PC-9 (cell line): ENCODE measurements at regions not wholly inside any gene's neighbourhood (a gene's known extent, or its start where the extent isn't known, plus 50 kb on each side); places are given as distances from the start of the nearest gene placed in this dataset.

ENCODE experiments used
- BruUV-seq: library from RNA; stranded (reverse); fragments of 400-500 nt; replicated peaks from 2 replicates; lab custom pipeline; 2021; lab: Mats Ljungman, UMichigan
- CTCF ChIA-PET: fragments of 300-600 bp; sonication (Branson Sonifier 250); formaldehyde crosslinking; loops from one replicate; lab custom pipeline; 2022; ENCODE audit warnings: antibody characterized with exemption; lab: Charles Lee
- POLR2A ChIA-PET: fragments of 300-600 bp; sonication (Branson Sonifier 250); formaldehyde crosslinking; loops from one replicate; lab custom pipeline; 2022; ENCODE audit warnings: antibody characterized with exemption; ENCODE audit not compliant: unreplicated experiment; lab: Charles Lee
- DNase-seq, 2 experiments: peaks; one replicate each; pipeline versions ENCODE4 v3.0.0 to v3.0.0-alpha.2; 2015 to 2022; ENCODE audit warnings: mixed read lengths in 1 of 2
- H2AFZ ChIP-seq: fragments of 200-600 bp; sonication (generic); 2 replicates; pipeline ENCODE4 v1.8.1; 2017; ENCODE audit warnings: antibody characterized with exemption
- H3F3A ChIP-seq: fragments of 200-600 bp; sonication (generic); 2 replicates; pipeline ENCODE4 v1.8.1; 2017; ENCODE audit warnings: antibody characterized with exemption, mild to moderate bottlenecking, low read depth; ENCODE audit not compliant: insufficient read depth
- H3K27ac ChIP-seq: fragments of 200-600 bp; sonication (generic); 2 replicates; pipeline ENCODE4 v1.6.1; 2016; ENCODE audit warnings: mixed run types
- H3K27me3 ChIP-seq: fragments of 200-600 bp; sonication (generic); 2 replicates; pipeline ENCODE4 v1.6.1; 2016; ENCODE audit warnings: low read depth, mixed run types; ENCODE audit not compliant: insufficient read depth
- H3K36me3 ChIP-seq: fragments of 200-600 bp; sonication (generic); 2 replicates; pipeline ENCODE4 v1.6.1; 2016; ENCODE audit warnings: low read depth, mixed run types
- H3K4me1 ChIP-seq: fragments of 200-600 bp; sonication (generic); replicated peaks from 2 replicates; pipeline ENCODE4 v1.6.1; 2016; ENCODE audit warnings: mixed run types; ENCODE audit not compliant: insufficient read depth
- H3K4me2 ChIP-seq: fragments of 200-600 bp; sonication (generic); 2 replicates; pipeline ENCODE4 v1.6.1; 2017; ENCODE audit warnings: mixed run types
- H3K4me3 ChIP-seq: fragments of 200-600 bp; sonication (generic); 2 replicates; pipeline ENCODE4 v1.6.1; 2016; ENCODE audit warnings: mixed run types
- H3K79me2 ChIP-seq: fragments of 200-600 bp; sonication (generic); 2 replicates; pipeline ENCODE4 v1.6.1; 2017; ENCODE audit warnings: low read depth, mixed run types
- H3K9me2 ChIP-seq: fragments of 200-600 bp; sonication (generic); 2 replicates; pipeline ENCODE4 v1.8.1; 2017; ENCODE audit warnings: mild to moderate bottlenecking; ENCODE audit not compliant: insufficient read depth
- H3K9me3 ChIP-seq: fragments of 200-600 bp; sonication (generic); 2 replicates; pipeline ENCODE4 v1.8.1; 2016; ENCODE audit warnings: low read depth; ENCODE audit not compliant: insufficient read depth
- H4K20me1 ChIP-seq: fragments of 200-600 bp; sonication (generic); 2 replicates; pipeline ENCODE4 v1.8.1; 2017; ENCODE audit not compliant: insufficient read depth
- CTCF ChIP-seq: fragments of 200-600 bp; sonication (generic); conservative IDR thresholded peaks from 2 replicates; pipeline ENCODE4 v1.6.1; 2017; ENCODE audit warnings: mixed run types, antibody characterized with exemption, mild to moderate bottlenecking, moderate library complexity
- EZH2 ChIP-seq: fragments of 200-600 bp; sonication (generic); IDR thresholded peaks from 2 replicates; pipeline ENCODE4 v1.8.0; 2017; ENCODE audit warnings: antibody characterized with exemption, low read depth
- intact Hi-C: fragments of 100-400 bp; cut with micrococcal nuclease; formaldehyde crosslinking; loops from one replicate; pipeline ENCODE4 v1.10.0; 2022; ENCODE audit not compliant: unreplicated experiment

GRCh38 chr2:221276601-221277000 is 295.5 kb downstream of the EPHA4 start:
- no peaks in the 10 kb centered on the region for H3K9me2 ChIP-seq
- no peak for DNase-seq
- no peaks in the 10 kb centered on the region for H3F3A ChIP-seq
- ChIA-PET CTCF (no interaction called here), POLR2A (no interaction called here)
- no peaks in the 10 kb centered on the region for H3K79me2 ChIP-seq
- H3K27ac ChIP-seq: no peak overlapping the region
- no peaks in the 10 kb centered on the region for H3K9me3 ChIP-seq
- no TSS peak for BruUV-seq
- H3K27me3 ChIP-seq: no peaks in the 10 kb centered on the region
- no peaks in the 10 kb centered on the region for H4K20me1 ChIP-seq
- no peak overlapping the region for H2AFZ ChIP-seq
- intact Hi-C loops: no loop called here
- no peaks in the 10 kb centered on the region for H3K4me1 ChIP-seq
- no peaks in the 10 kb centered on the region for H3K36me3 ChIP-seq
- no peak overlapping the region for H3K4me2 ChIP-seq
- no peak overlapping the region for H3K4me3 ChIP-seq
- TF ChIP-seq CTCF (no peak), EZH2 (no peak)

DNA sequence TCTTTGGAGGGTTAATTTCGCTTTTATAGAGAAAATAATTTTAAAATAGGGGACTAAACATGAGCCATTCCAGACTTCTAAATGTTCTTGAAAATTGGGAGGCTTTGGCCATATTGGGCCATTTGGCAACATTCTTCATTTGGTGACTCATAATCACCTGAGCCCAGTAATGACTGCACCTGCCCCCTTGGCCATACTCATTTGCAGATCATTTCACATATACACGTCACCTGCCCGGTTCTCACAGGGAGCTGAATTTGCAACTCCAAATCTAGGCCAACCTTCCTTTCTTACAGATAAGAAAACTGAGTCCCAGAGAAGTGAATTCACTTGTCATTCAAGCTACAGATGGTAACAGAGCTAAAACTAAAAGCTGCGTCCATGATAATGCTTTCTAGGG is 289.7 kb downstream of the EPHA4 start:
- no TSS peak for BruUV-seq
- TF ChIP-seq CTCF: no peak
- no peak for TF ChIP-seq EZH2
- no peaks in the 10 kb centered on the region for H3K9me2 ChIP-seq
- H3K9me3 ChIP-seq: no peaks in the 10 kb centered on the region
- no peak overlapping the region for H3K4me3 ChIP-seq
- H4K20me1 ChIP-seq: no peaks in the 10 kb centered on the region
- no peaks in the 10 kb centered on the region for H3F3A ChIP-seq
- no peak overlapping the region for H2AFZ ChIP-seq
- ChIA-PET CTCF (no interaction called here), POLR2A (no interaction called here)
- H3K79me2 ChIP-seq: no peaks in the 10 kb centered on the region
- DNase-seq: no peak
- H3K36me3 ChIP-seq: no peaks in the 10 kb centered on the region
- no peak overlapping the region for H3K4me2 ChIP-seq
- no peaks in the 10 kb centered on the region for H3K27me3 ChIP-seq
- peaks cover 13% of the 10 kb centered on the region; the same call in 1 of the 2 replicates for H3K4me1 ChIP-seq
- no peak overlapping the region for H3K27ac ChIP-seq
- intact Hi-C loops: no loop called here

GRCh38 chr2:221283896-221284545 is 288.1 kb downstream of the EPHA4 start:
- H3F3A ChIP-seq: no peaks in the 10 kb centered on the region
- no peak overlapping the region for H3K4me2 ChIP-seq
- no peak for DNase-seq
- no TSS peak for BruUV-seq
- CTCF ChIA-PET: no interaction called here
- H3K4me3 ChIP-seq: no peak overlapping the region
- no peak overlapping the region for H3K27ac ChIP-seq
- no peaks in the 10 kb centered on the region for H4K20me1 ChIP-seq
- POLR2A ChIA-PET: no interaction called here
- H3K9me2 ChIP-seq: no peaks in the 10 kb centered on the region
- no peaks in the 10 kb centered on the region for H3K79me2 ChIP-seq
- H3K9me3 ChIP-seq: no peaks in the 10 kb centered on the region
- H2AFZ ChIP-seq: no peak overlapping the region
- TF ChIP-seq CTCF (no peak), EZH2 (no peak)
- peaks cover 13% of the 10 kb centered on the region; the same call in 1 of the 2 replicates for H3K4me1 ChIP-seq
- H3K27me3 ChIP-seq: no peaks in the 10 kb centered on the region
- no peaks in the 10 kb centered on the region for H3K36me3 ChIP-seq
- intact Hi-C loops: no loop called here
